NCI-H460 (cell line): ENCODE measurements at regions not wholly inside any gene's neighbourhood (a gene's known extent, or its start where the extent isn't known, plus 50 kb on each side); places are given as distances from the start of the nearest gene placed in this dataset.

ENCODE experiments used
- DNase-seq: peaks from one replicate; pipeline ENCODE4 v3.0.0-alpha.2; 2016; ENCODE audit warnings: low read depth; ENCODE audit errors: extremely low read depth

- no peak for DNase-seq
Measured at GRCh38 chr1:221397141-221397540, 344.7 kb downstream of the DUSP10 start.

GRCh38 chr1:221397606-221398005 is 344.3 kb downstream of the DUSP10 start:
- DNase-seq, result no peak

- no peak for DNase-seq
Measured at GRCh38 chr1:221405146-221405545, 336.7 kb downstream of the DUSP10 start.

- no peak for DNase-seq
Measured at GRCh38 chr1:221408117-221408803, 333.6 kb downstream of the DUSP10 start.

- no peak for DNase-seq
Measured at GRCh38 chr1:221411283-221411682, 330.6 kb downstream of the DUSP10 start.

- no peak for DNase-seq
Measured at GRCh38 chr1:221414772-221415539, 326.9 kb downstream of the DUSP10 start.

GRCh38 chr1:221415651-221416050 is 326.2 kb downstream of the DUSP10 start:
- no peak for DNase-seq

GRCh38 chr1:221416142-221416541 is 325.7 kb downstream of the DUSP10 start:
- no peak for DNase-seq

GRCh38 chr1:221416723-221417122 is 325.2 kb downstream of the DUSP10 start:
- no peak for DNase-seq

- DNase-seq, result no peak
Measured at GRCh38 chr1:221418346-221418745, 323.5 kb downstream of the DUSP10 start.

GRCh38 chr1:221419513-221420095 is 322.3 kb downstream of the DUSP10 start:
- DNase-seq, result peak; percentile 89

- peak; percentile 69 for DNase-seq
Measured at GRCh38 chr1:221429264-221429663, 312.6 kb downstream of the DUSP10 start.

- peak; percentile 34 for DNase-seq
Measured at GRCh38 chr1:221430152-221430960, 311.5 kb downstream of the DUSP10 start.

- peak; percentile 56 for DNase-seq
Measured at GRCh38 chr1:221431068-221431651, 310.7 kb downstream of the DUSP10 start.

GRCh38 chr1:221431961-221432360 is 309.9 kb downstream of the DUSP10 start:
- no peak for DNase-seq

GRCh38 chr1:221435504-221435904 is 306.4 kb downstream of the DUSP10 start:
- peak; percentile 57 for DNase-seq

- DNase-seq, result no peak
Measured at GRCh38 chr1:221437171-221437570, 304.7 kb downstream of the DUSP10 start.

GRCh38 chr1:221437926-221438325 is 304.0 kb downstream of the DUSP10 start:
- DNase-seq, result no peak

GRCh38 chr1:221439008-221439746 is 302.7 kb downstream of the DUSP10 start:
- DNase-seq, result peak; percentile 98
